ENCODE measurements at regions not wholly inside any gene's neighbourhood (a gene's known extent, or its start where the extent isn't known, plus 50 kb on each side); places are given as distances from the start of the nearest gene placed in this dataset.

GRCh38 chr9:113798062-113799030 lies 77.8 kb upstream of the ZNF618 start:
- POLR2A ChIA-PET, result no interaction called here

More at GRCh38 chr9:113798062-113799030, 77.8 kb upstream of the ZNF618 start:
- Histone ChIP-seq H3K4me2 (no peak overlapping the region), H3K9me3 (no peaks in the 10 kb centered on the region), H3K79me2 (ENCODE audit: insufficient read depth) (no peaks in the 10 kb centered on the region), H3K27ac (ENCODE audit: low read depth in 2 of 2, low read length in 1 of 2) (no peak overlapping the region), H3K27me3 (ENCODE audit: insufficient read depth) (0 out of 2 replicates have a peak, but pooled peaks cover 4% of the 10 kb centered on the region), H3K4me3 (ENCODE audit: low read depth in 2 of 2, low read length in 1 of 2) (no peak overlapping the region), H3K9me2 (no peaks in the 10 kb centered on the region), H3K4me1 (ENCODE audit: control insufficient read depth in 1 of 2, insufficient read depth in 2 of 2, low read depth in 1 of 2, low read length in 1 of 2) (no peaks in the 10 kb centered on the region), H3K36me3 (replicated peaks in 1 of 2; ENCODE audit: control insufficient read depth in 1 of 2, insufficient read depth in 2 of 2, low read length in 1 of 2) (no peaks in the 10 kb centered on the region), H3K9ac (no peak overlapping the region), H2AFZ (ENCODE audit: low read depth) (no peak overlapping the region), H3F3A (replicated peaks; ENCODE audit: insufficient read depth) (no peaks in the 10 kb centered on the region), H4K20me1 (ENCODE audit: insufficient read depth) (no peaks in the 10 kb centered on the region)
- no peak for TF ChIP-seq REST (IDR thresholded peaks at IDR 0.05; ENCODE audit: low read depth, low read length)
- no peak for TF ChIP-seq NRF1 (IDR thresholded peaks at IDR 0.05; ENCODE audit: low read depth, low read length)
- TF ChIP-seq NFIC (IDR thresholded peaks at IDR 0.05; ENCODE audit: borderline replicate concordance), result no peak
- no peak for TF ChIP-seq TCF12 (IDR thresholded peaks at IDR 0.05)
- no peak for TF ChIP-seq USF2 (IDR thresholded peaks at IDR 0.05; ENCODE audit: borderline replicate concordance, low read depth, low read length)
- no peak for TF ChIP-seq SIN3A (IDR thresholded peaks at IDR 0.05; ENCODE audit: borderline replicate concordance, low read depth, low read length)
- no peak for TF ChIP-seq RCOR1 (IDR thresholded peaks at IDR 0.05; ENCODE audit: low read length)
- CTCF ChIA-PET, result interaction anchor here (1.7 kb wide), 1 partner anchor 9 kb away, joined by 16 read pairs; no protein-coding TSS in a partner anchor
- DNase-seq, result no peak
- WGBS (ENCODE audit: low lambda C conversion rate), result 70% methylated on average over 12 of the region's 13 CpGs
